HepG2 (cell line): ENCODE measurements at regions not wholly inside any gene's neighbourhood (a gene's known extent, or its start where the extent isn't known, plus 50 kb on each side); places are given as distances from the start of the nearest gene placed in this dataset.

Experiments
- CBX1 ChIP-seq: IDR thresholded peaks from one replicate; pipeline ENCODE4 v1.6.1; 2016; ENCODE audit warnings: antibody characterized with exemption, low read depth
- CTCF ChIP-seq: sonication (generic); formaldehyde crosslinking; IDR thresholded peaks from 2 replicates; pipeline ENCODE4 v1.5.0; 2020; ENCODE audit warnings: mild to moderate bottlenecking, missing genetic modification reagents, moderate library complexity
- FOXK1 ChIP-seq: sonication (generic); formaldehyde crosslinking; IDR thresholded peaks from 2 replicates; pipeline ENCODE4 v1.4.0; 2020; ENCODE audit warnings: low read depth, missing genetic modification reagents, borderline replicate concordance
- GATAD1 ChIP-seq: IDR thresholded peaks from 2 replicates; pipeline ENCODE4 v1.6.1; 2016; ENCODE audit warnings: missing genetic modification reagents, missing compliant biosample characterization
- GRHL1 ChIP-seq: sonication (generic); formaldehyde crosslinking; conservative IDR thresholded peaks from 2 replicates; pipeline ENCODE4 v1.8.0; 2022; ENCODE audit warnings: missing genetic modification reagents
- KDM5A ChIP-seq: fragments of 200-600 bp; sonication (generic); IDR thresholded peaks from 2 replicates; pipeline ENCODE4 v1.7.0; 2018; ENCODE audit warnings: antibody characterized with exemption, mild to moderate bottlenecking, low read length, borderline replicate concordance
- PRDM15 ChIP-seq: sonication (generic); formaldehyde crosslinking; IDR thresholded peaks from 2 replicates; pipeline ENCODE4 v1.4.0; 2020; ENCODE audit warnings: missing genetic modification reagents
- SOX6 ChIP-seq, 2 experiments: fragments of 450-650 bp in 1 of 2; sonication (generic) in 1 of 2; formaldehyde crosslinking in 1 of 2; IDR thresholded peaks; 2 replicates each; pipeline versions ENCODE4 v1.4.0 to v1.6.1; 2017 to 2020; ENCODE audit warnings: antibody characterized with exemption in 1 of 2, mild to moderate bottlenecking in 1 of 2, missing genetic modification reagents in 1 of 2
- SYNCRIP ChIP-seq: fragments of 200-400 bp; formaldehyde crosslinking; IDR thresholded peaks from 2 replicates; pipeline ENCODE4 v1.6.1; 2018; ENCODE audit warnings: mild to moderate bottlenecking, low read depth, low read length; ENCODE audit not compliant: insufficient read depth
- THAP8 ChIP-seq: sonication (generic); formaldehyde crosslinking; IDR thresholded peaks from 2 replicates; pipeline ENCODE4 v1.5.1; 2020; ENCODE audit warnings: missing genetic modification reagents, mild to moderate bottlenecking, borderline replicate concordance
- XBP1 ChIP-seq: sonication (generic); formaldehyde crosslinking; IDR thresholded peaks from 2 replicates; pipeline ENCODE4 v1.5.0; 2020; ENCODE audit warnings: missing genetic modification reagents
- ZNF121 ChIP-seq: sonication (generic); formaldehyde crosslinking; IDR thresholded peaks from 2 replicates; pipeline ENCODE4 v1.5.0; 2020; ENCODE audit warnings: mild to moderate bottlenecking, missing genetic modification reagents
- ZNF251 ChIP-seq: sonication (generic); formaldehyde crosslinking; IDR thresholded peaks from 2 replicates; pipeline ENCODE4 v1.9.0; 2021; ENCODE audit warnings: mild to moderate bottlenecking, missing genetic modification reagents
- ZNF326 ChIP-seq: sonication (generic); formaldehyde crosslinking; IDR thresholded peaks from 2 replicates; pipeline ENCODE4 v1.4.0; 2020; ENCODE audit warnings: missing genetic modification reagents, borderline replicate concordance
- ZNF354B ChIP-seq: sonication (generic); formaldehyde crosslinking; IDR thresholded peaks from 2 replicates; pipeline ENCODE4 v1.8.0; 2022; ENCODE audit warnings: mild to moderate bottlenecking, missing genetic modification reagents
- ZNF431 ChIP-seq: sonication (generic); formaldehyde crosslinking; IDR thresholded peaks from 2 replicates; pipeline ENCODE4 v1.9.0; 2022; ENCODE audit warnings: missing genetic modification reagents, low read depth, mild to moderate bottlenecking, borderline replicate concordance
- ZNF619 ChIP-seq: sonication (generic); formaldehyde crosslinking; IDR thresholded peaks from 2 replicates; pipeline ENCODE4 v1.4.0; 2020; ENCODE audit warnings: mild to moderate bottlenecking, missing genetic modification reagents
- ZNF660 ChIP-seq: sonication (generic); formaldehyde crosslinking; IDR thresholded peaks from 2 replicates; pipeline ENCODE4 v1.5.1; 2020; ENCODE audit warnings: mild to moderate bottlenecking, low read depth, missing genetic modification reagents, borderline replicate concordance
- ZNF780A ChIP-seq: sonication (generic); formaldehyde crosslinking; IDR thresholded peaks from 2 replicates; pipeline ENCODE4 v1.8.0; 2022; ENCODE audit warnings: mild to moderate bottlenecking, missing genetic modification reagents, moderate library complexity
- ZSCAN30 ChIP-seq: sonication (generic); formaldehyde crosslinking; IDR thresholded peaks from 2 replicates; pipeline ENCODE4 v1.5.0; 2020; ENCODE audit warnings: mild to moderate bottlenecking, missing genetic modification reagents

DNA sequence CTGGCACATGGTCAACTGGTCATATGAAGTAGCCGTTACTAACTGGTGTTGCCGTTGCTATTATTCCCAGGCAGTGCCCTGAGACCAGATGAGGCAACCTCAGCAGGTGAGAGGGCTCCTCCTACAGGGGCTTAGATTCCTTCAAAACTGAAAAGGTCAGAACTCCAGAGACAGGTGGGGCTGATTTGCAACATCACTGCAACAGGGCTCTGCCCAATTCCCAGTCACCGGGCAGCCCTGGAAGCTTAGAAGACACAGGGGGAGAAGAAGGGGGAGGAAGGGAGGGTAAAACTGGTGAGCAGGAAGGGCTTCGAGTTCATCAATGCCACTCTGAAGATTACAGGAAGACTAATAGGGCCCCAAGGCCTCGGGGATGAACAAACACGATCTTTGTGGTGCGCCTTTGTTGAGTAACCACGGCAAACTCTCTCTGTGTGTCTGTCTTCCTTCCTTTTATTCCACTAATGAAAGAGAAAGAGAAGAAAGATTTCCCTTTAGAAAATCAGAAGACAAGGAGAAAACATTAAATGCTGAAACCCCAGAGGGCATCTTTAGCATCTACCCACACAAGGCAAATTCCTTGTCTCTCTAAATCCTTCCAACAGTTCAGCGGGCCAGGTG, 749.1 kb upstream of the TBX3 start (continued):
- TF ChIP-seq GRHL1 = no peak
- TF ChIP-seq XBP1 (CRISPR knock-in tag) = no peak
- TF ChIP-seq ZNF121 (CRISPR knock-in tag) = no peak
- 0 out of 2 replicates have a peak, but pooled peaks have one; percentile 29 for TF ChIP-seq GATAD1
- no peak for TF ChIP-seq SYNCRIP
- TF ChIP-seq FOXK1 (CRISPR knock-in tag) = 0 out of 2 replicates have a peak, but pooled peaks have one; percentile 16
- no peak for TF ChIP-seq ZNF326 (CRISPR knock-in tag)
- TF ChIP-seq ZSCAN30 (CRISPR knock-in tag) = no peak
- TF ChIP-seq THAP8 (CRISPR knock-in tag) = no peak
- TF ChIP-seq ZNF780A (CRISPR knock-in tag) = no peak
- TF ChIP-seq CTCF (CRISPR knock-in tag) = peak; percentile 55
- no peak for TF ChIP-seq ZNF660 (CRISPR knock-in tag)
- TF ChIP-seq ZNF354B (CRISPR knock-in tag) = no peak
- no peak for TF ChIP-seq ZNF619
- TF ChIP-seq SOX6 (IDR thresholded peaks at IDR 0.05) = no peak
- TF ChIP-seq SOX6 (CRISPR knock-in tag; IDR thresholded peaks at IDR 0.05) = peak; percentile 96
- no peak for TF ChIP-seq KDM5A
- no peak for TF ChIP-seq PRDM15 (CRISPR knock-in tag)
- no peak for TF ChIP-seq ZNF251
- 0 out of 2 replicates have a peak, but pooled peaks have one; percentile 67 for TF ChIP-seq ZNF431 (CRISPR knock-in tag)
- TF ChIP-seq CBX1 = no peak
